IMR-90 (cell line): ENCODE measurements at regions not wholly inside any gene's neighbourhood (a gene's known extent, or its start where the extent isn't known, plus 50 kb on each side); places are given as distances from the start of the nearest gene placed in this dataset.

Experiments
- BHLHE40 ChIP-seq: fragments of 150-350 bp; IDR thresholded peaks from 2 replicates; pipeline ENCODE4 v1.6.1; 2016; ENCODE audit warnings: mild to moderate bottlenecking, low read depth, low read length
- CEBPB ChIP-seq: IDR thresholded peaks from 2 replicates; pipeline ENCODE4 v1.6.1; 2012; ENCODE audit warnings: low read depth, low read length, improper control_type of control experiment
- CHD1 ChIP-seq: IDR thresholded peaks from 2 replicates; pipeline ENCODE4 v1.6.1; 2012; ENCODE audit warnings: low read depth, low read length, improper control_type of control experiment
- CTCF ChIP-seq: conservative IDR thresholded peaks from 2 replicates; pipeline ENCODE4 v1.5.1; 2012; ENCODE audit warnings: mild to moderate bottlenecking, low read depth, low read length, improper control_type of control experiment
- ELK1 ChIP-seq: fragments of 150-350 bp; IDR thresholded peaks from 2 replicates; pipeline ENCODE4 v1.6.1; 2016; ENCODE audit warnings: low read depth, mild to moderate bottlenecking, low read length, moderate library complexity, borderline replicate concordance
- MAFK ChIP-seq: IDR thresholded peaks from 2 replicates; pipeline ENCODE4 v1.6.1; 2012; ENCODE audit warnings: low read depth, low read length, improper control_type of control experiment
- MAZ ChIP-seq: IDR thresholded peaks from 2 replicates; pipeline ENCODE4 v1.6.1; 2012; ENCODE audit warnings: low read depth, mild to moderate bottlenecking, low read length, improper control_type of control experiment, moderate library complexity, borderline replicate concordance
- MXI1 ChIP-seq: IDR thresholded peaks from 2 replicates; pipeline ENCODE4 v1.6.1; 2012; ENCODE audit warnings: low read depth, mild to moderate bottlenecking, low read length, moderate library complexity, borderline replicate concordance
- NFE2L2 ChIP-seq: fragments of 150-350 bp; IDR thresholded peaks from 2 replicates; pipeline ENCODE4 v1.6.1; 2016; ENCODE audit warnings: low read depth, mild to moderate bottlenecking, low read length
- POLR2A ChIP-seq: IDR thresholded peaks from 2 replicates; pipeline ENCODE4 v1.6.1; 2012; ENCODE audit warnings: mild to moderate bottlenecking, low read depth, low read length
- RAD21 ChIP-seq: IDR thresholded peaks from 2 replicates; pipeline ENCODE4 v1.6.1; 2012; ENCODE audit warnings: low read length, improper control_type of control experiment
- RCOR1 ChIP-seq: IDR thresholded peaks from 2 replicates; pipeline ENCODE4 v1.6.1; 2012; ENCODE audit warnings: mild to moderate bottlenecking, low read length, improper control_type of control experiment; ENCODE audit not compliant: insufficient replicate concordance
- SMC3 ChIP-seq: fragments of 150-350 bp; IDR thresholded peaks from 2 replicates; pipeline ENCODE4 v1.6.1; 2016; ENCODE audit warnings: low read depth, mild to moderate bottlenecking, antibody characterized with exemption, low read length, moderate library complexity
- USF2 ChIP-seq: fragments of 150-350 bp; IDR thresholded peaks from 2 replicates; pipeline ENCODE4 v1.6.1; 2017; ENCODE audit warnings: mild to moderate bottlenecking, antibody characterized with exemption, low read length, low read depth

- no peak for TF ChIP-seq POLR2A
- no peak for TF ChIP-seq CTCF
- TF ChIP-seq NFE2L2 = no peak
- TF ChIP-seq BHLHE40 = no peak
- no peak for TF ChIP-seq CEBPB
- no peak for TF ChIP-seq MAZ
- no peak for TF ChIP-seq USF2
- TF ChIP-seq RAD21 = no peak
- no peak for TF ChIP-seq MXI1
- no peak for TF ChIP-seq ELK1
- no peak for TF ChIP-seq CHD1
- no peak for TF ChIP-seq SMC3
- no peak for TF ChIP-seq MAFK
- TF ChIP-seq RCOR1 = no peak
These were observed 158.7 kb upstream of the JARID2 start for GRCh38 chr6:15087186-15087589.
